PC-3 (cell line): ENCODE measurements at regions not wholly inside any gene's neighbourhood (a gene's known extent, or its start where the extent isn't known, plus 50 kb on each side); places are given as distances from the start of the nearest gene placed in this dataset.

ENCODE experiments used
- CTCF ChIP-seq: fragments of 300-600 bp; sonication (generic); conservative IDR thresholded peaks from 2 replicates; pipeline ENCODE4 v1.5.1; 2017; ENCODE audit warnings: antibody characterized with exemption, low read depth, mild to moderate bottlenecking, low read length
- EZH2 ChIP-seq: fragments of 300-600 bp; sonication (generic); IDR thresholded peaks from one replicate; pipeline ENCODE4 v1.6.1; 2017; ENCODE audit warnings: antibody characterized with exemption, mild to moderate bottlenecking, low read length; ENCODE audit not compliant: unreplicated experiment
- EZH2phosphoT487 ChIP-seq: fragments of 300-600 bp; sonication (generic); IDR thresholded peaks from 2 replicates; pipeline ENCODE4 v1.6.1; 2018; ENCODE audit warnings: mild to moderate bottlenecking, antibody characterized with exemption, low read length, borderline replicate concordance

- TF ChIP-seq CTCF (no peak), EZH2phosphoT487 (no peak), EZH2 (no peak)
These were observed 335.3 kb downstream of the DIRAS2 start for GRCh38 chr9:90307167-90307833.
